HepG2 (cell line): ENCODE measurements at regions not wholly inside any gene's neighbourhood (a gene's known extent, or its start where the extent isn't known, plus 50 kb on each side); places are given as distances from the start of the nearest gene placed in this dataset.

ENCODE experiments used
- ASH2L ChIP-seq: fragments of 300-600, 200-600 bp; sonication (generic); IDR thresholded peaks from 2 replicates; pipeline ENCODE4 v1.7.0; 2017; ENCODE audit warnings: low read depth, mild to moderate bottlenecking, moderate library complexity, mixed read lengths, low read length; ENCODE audit not compliant: insufficient read length
- CREB1 ChIP-seq, 2 experiments: fragments of 450-650 bp in 1 of 2; IDR thresholded peaks; 2 replicates each; pipeline ENCODE4 v1.6.1; 2016 to 2017; ENCODE audit warnings: control low read depth in 1 of 2, mild to moderate bottlenecking in 1 of 2, missing compliant biosample characterization in 1 of 2, missing genetic modification characterization in 1 of 2
- ESRRA ChIP-seq: sonication (generic); formaldehyde crosslinking; IDR thresholded peaks from 2 replicates; pipeline ENCODE4 v1.5.1; 2020; ENCODE audit warnings: mild to moderate bottlenecking, low read depth, missing genetic modification reagents
- FOSL1 ChIP-seq: sonication (generic); formaldehyde crosslinking; IDR thresholded peaks from 2 replicates; pipeline ENCODE4 v1.9.0; 2021; ENCODE audit warnings: missing genetic modification reagents, borderline replicate concordance
- HDAC2 ChIP-seq: sonication (generic); formaldehyde crosslinking; IDR thresholded peaks from 2 replicates; pipeline ENCODE4 v1.4.0; 2020; ENCODE audit warnings: missing genetic modification reagents
- MLLT10 ChIP-seq: sonication (generic); formaldehyde crosslinking; IDR thresholded peaks from 2 replicates; pipeline ENCODE4 v1.4.0; 2020; ENCODE audit warnings: missing genetic modification reagents
- MTA1 ChIP-seq: sonication (generic); formaldehyde crosslinking; IDR thresholded peaks from 2 replicates; pipeline ENCODE4 v1.4.0; 2020; ENCODE audit warnings: missing genetic modification reagents, mild to moderate bottlenecking, borderline replicate concordance
- SRSF4 ChIP-seq: fragments of 200-400 bp; formaldehyde crosslinking; IDR thresholded peaks from one replicate; pipeline ENCODE4 v1.6.1; 2018; ENCODE audit warnings: mild to moderate bottlenecking, low read depth, low read length, moderate library complexity; ENCODE audit not compliant: poor library complexity, severe bottlenecking
- TFAP4 ChIP-seq: sonication (generic); IDR thresholded peaks from 2 replicates; pipeline ENCODE4 v1.6.1; 2016; ENCODE audit warnings: low read depth, borderline replicate concordance
- TGIF2 ChIP-seq: IDR thresholded peaks from 2 replicates; pipeline ENCODE4 v1.6.1; 2016; ENCODE audit warnings: control low read depth, missing compliant biosample characterization
- ZNF18 ChIP-seq: sonication (generic); formaldehyde crosslinking; IDR thresholded peaks from 2 replicates; pipeline ENCODE4 v1.8.0; 2022; ENCODE audit warnings: mild to moderate bottlenecking, missing genetic modification reagents; ENCODE audit not compliant: insufficient replicate concordance
- ZNF34 ChIP-seq: sonication (generic); formaldehyde crosslinking; IDR thresholded peaks from 2 replicates; pipeline ENCODE4 v1.4.0; 2020; ENCODE audit warnings: mild to moderate bottlenecking, missing genetic modification reagents, borderline replicate concordance
- ZNF432 ChIP-seq: sonication (generic); formaldehyde crosslinking; IDR thresholded peaks from 2 replicates; pipeline ENCODE4 v1.5.0; 2020; ENCODE audit warnings: missing genetic modification reagents, mild to moderate bottlenecking, borderline replicate concordance
- ZNF557 ChIP-seq: sonication (generic); formaldehyde crosslinking; IDR thresholded peaks from 2 replicates; pipeline ENCODE4 v1.4.0; 2020; ENCODE audit warnings: missing genetic modification reagents
- ZNF614 ChIP-seq: IDR thresholded peaks from 2 replicates; pipeline ENCODE4 v1.6.1; 2018; ENCODE audit warnings: missing biosample characterization, missing genetic modification reagents, inconsistent platforms, borderline replicate concordance
- ZNF850 ChIP-seq: sonication (generic); formaldehyde crosslinking; conservative IDR thresholded peaks from 2 replicates; pipeline ENCODE4 v1.9.0; 2021; ENCODE audit warnings: mild to moderate bottlenecking, missing genetic modification reagents
- ZSCAN20 ChIP-seq: sonication (generic); formaldehyde crosslinking; IDR thresholded peaks from 2 replicates; pipeline ENCODE4 v1.4.0; 2020; ENCODE audit warnings: missing genetic modification reagents, mild to moderate bottlenecking, borderline replicate concordance
- TF ChIP-seq, protein P1 (sequence below): sonication (generic); formaldehyde crosslinking; conservative IDR thresholded peaks from 2 replicates; pipeline ENCODE4 v1.8.0; 2022; ENCODE audit warnings: missing genetic modification reagents
- TF ChIP-seq, protein P2 (sequence below): sonication (generic); formaldehyde crosslinking; IDR thresholded peaks from 2 replicates; pipeline ENCODE4 v1.4.0; 2020; ENCODE audit warnings: low read depth, missing genetic modification reagents

GRCh38 chr4:3836756-3837601, 70.8 kb downstream of the ADRA2C start (continued):
- TF ChIP-seq ESRRA: peak; percentile 89
- peak; percentile 97 for TF ChIP-seq TFAP4
- TF ChIP-seq ZNF557: 0 out of 2 replicates have a peak, but pooled peaks have one; percentile 88
- TF ChIP-seq HDAC2 (CRISPR knock-in tag): peak; percentile 92
- no peak for TF ChIP-seq ZNF432 (CRISPR knock-in tag)
- TF ChIP-seq ASH2L: peak; percentile 83
- peak; percentile 88 for TF ChIP-seq ZNF18 (CRISPR knock-in tag)
- TF ChIP-seq, protein P1, sequence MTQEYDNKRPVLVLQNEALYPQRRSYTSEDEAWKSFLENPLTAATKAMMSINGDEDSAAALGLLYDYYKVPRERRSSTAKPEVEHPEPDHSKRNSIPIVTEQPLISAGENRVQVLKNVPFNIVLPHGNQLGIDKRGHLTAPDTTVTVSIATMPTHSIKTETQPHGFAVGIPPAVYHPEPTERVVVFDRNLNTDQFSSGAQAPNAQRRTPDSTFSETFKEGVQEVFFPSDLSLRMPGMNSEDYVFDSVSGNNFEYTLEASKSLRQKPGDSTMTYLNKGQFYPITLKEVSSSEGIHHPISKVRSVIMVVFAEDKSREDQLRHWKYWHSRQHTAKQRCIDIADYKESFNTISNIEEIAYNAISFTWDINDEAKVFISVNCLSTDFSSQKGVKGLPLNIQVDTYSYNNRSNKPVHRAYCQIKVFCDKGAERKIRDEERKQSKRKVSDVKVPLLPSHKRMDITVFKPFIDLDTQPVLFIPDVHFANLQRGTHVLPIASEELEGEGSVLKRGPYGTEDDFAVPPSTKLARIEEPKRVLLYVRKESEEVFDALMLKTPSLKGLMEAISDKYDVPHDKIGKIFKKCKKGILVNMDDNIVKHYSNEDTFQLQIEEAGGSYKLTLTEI: no peak
- TF ChIP-seq, protein P2, sequence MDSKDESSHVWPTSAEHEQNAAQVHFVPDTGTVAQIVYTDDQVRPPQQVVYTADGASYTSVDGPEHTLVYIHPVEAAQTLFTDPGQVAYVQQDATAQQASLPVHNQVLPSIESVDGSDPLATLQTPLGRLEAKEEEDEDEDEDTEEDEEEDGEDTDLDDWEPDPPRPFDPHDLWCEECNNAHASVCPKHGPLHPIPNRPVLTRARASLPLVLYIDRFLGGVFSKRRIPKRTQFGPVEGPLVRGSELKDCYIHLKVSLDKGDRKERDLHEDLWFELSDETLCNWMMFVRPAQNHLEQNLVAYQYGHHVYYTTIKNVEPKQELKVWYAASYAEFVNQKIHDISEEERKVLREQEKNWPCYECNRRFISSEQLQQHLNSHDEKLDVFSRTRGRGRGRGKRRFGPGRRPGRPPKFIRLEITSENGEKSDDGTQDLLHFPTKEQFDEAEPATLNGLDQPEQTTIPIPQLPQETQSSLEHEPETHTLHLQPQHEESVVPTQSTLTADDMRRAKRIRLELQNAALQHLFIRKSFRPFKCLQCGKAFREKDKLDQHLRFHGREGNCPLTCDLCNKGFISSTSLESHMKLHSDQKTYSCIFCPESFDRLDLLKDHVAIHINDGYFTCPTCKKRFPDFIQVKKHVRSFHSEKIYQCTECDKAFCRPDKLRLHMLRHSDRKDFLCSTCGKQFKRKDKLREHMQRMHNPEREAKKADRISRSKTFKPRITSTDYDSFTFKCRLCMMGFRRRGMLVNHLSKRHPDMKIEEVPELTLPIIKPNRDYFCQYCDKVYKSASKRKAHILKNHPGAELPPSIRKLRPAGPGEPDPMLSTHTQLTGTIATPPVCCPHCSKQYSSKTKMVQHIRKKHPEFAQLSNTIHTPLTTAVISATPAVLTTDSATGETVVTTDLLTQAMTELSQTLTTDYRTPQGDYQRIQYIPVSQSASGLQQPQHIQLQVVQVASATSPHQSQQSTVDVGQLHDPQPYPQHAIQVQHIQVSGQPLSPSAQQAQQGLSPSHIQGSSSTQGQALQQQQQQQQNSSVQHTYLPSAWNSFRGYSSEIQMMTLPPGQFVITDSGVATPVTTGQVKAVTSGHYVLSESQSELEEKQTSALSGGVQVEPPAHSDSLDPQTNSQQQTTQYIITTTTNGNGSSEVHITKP (CRISPR knock-in tag): no peak
- TF ChIP-seq MLLT10 (CRISPR knock-in tag): no peak
- TF ChIP-seq ZNF614 (CRISPR knock-in tag): peak; percentile 77; the same call in 1 of the 2 replicates
- no peak for TF ChIP-seq ZNF850
- no peak for TF ChIP-seq ZSCAN20
- TF ChIP-seq CREB1 (IDR thresholded peaks at IDR 0.05): peak; percentile 68; the same call in 1 of the 2 replicates
- TF ChIP-seq CREB1 (CRISPR knock-in tag; IDR thresholded peaks at IDR 0.05): no peak
- peak; percentile 99 for TF ChIP-seq MTA1 (CRISPR knock-in tag)
- TF ChIP-seq FOSL1 (CRISPR knock-in tag): no peak
- TF ChIP-seq ZNF34: peak; percentile 99
- peak; percentile 70; the same call in 1 of the 2 replicates for TF ChIP-seq TGIF2 (CRISPR knock-in tag)
- no peak for TF ChIP-seq SRSF4
